GM21619 (cell line): ENCODE measurements at regions not wholly inside any gene's neighbourhood (a gene's known extent, or its start where the extent isn't known, plus 50 kb on each side); places are given as distances from the start of the nearest gene placed in this dataset.

ENCODE experiments used
- ATAC-seq: cut with Tn5 transposase; IDR thresholded peaks from one replicate; pipeline ENCODE4 v1.9.1; 2021; ENCODE audit not compliant: unreplicated experiment

- ATAC-seq: no peak
Observed at GRCh38 chr15:92565351-92566125, 90.0 kb downstream of the FAM174B start.

GRCh38 chr15:92561754-92562153 is 93.8 kb downstream of the FAM174B start:
- no peak for ATAC-seq

- ATAC-seq: no peak
Observed at GRCh38 chr15:92553317-92553716, 102.3 kb downstream of the FAM174B start.

- ATAC-seq: no peak
Observed at GRCh38 chr15:92545996-92546395, 109.6 kb downstream of the FAM174B start.

- ATAC-seq: no peak
Observed at GRCh38 chr15:92541291-92542200, 114.0 kb downstream of the FAM174B start.

GRCh38 chr15:92538115-92538514 is 117.5 kb downstream of the FAM174B start:
- ATAC-seq: no peak

GRCh38 chr15:92533298-92533697 is 122.3 kb downstream of the FAM174B start:
- ATAC-seq: no peak

- ATAC-seq: no peak
Observed at GRCh38 chr15:92531406-92531805, 124.2 kb downstream of the FAM174B start.

- ATAC-seq: no peak
Observed at GRCh38 chr15:92528736-92529135, 126.8 kb downstream of the FAM174B start.

GRCh38 chr15:92527197-92527596 is 128.4 kb downstream of the FAM174B start:
- no peak for ATAC-seq

GRCh38 chr15:92525758-92526245 is 129.8 kb downstream of the FAM174B start:
- ATAC-seq: no peak

- ATAC-seq: no peak
Observed at GRCh38 chr15:92524874-92525565, 130.6 kb downstream of the FAM174B start.

GRCh38 chr15:92524161-92524560 is 130.5 kb downstream of the ST8SIA2 start:
- ATAC-seq: no peak

GRCh38 chr15:92523176-92523575 is 129.5 kb downstream of the ST8SIA2 start:
- no peak for ATAC-seq

GRCh38 chr15:92521624-92522008 is 127.9 kb downstream of the ST8SIA2 start:
- peak; percentile 83 for ATAC-seq

- ATAC-seq: peak; percentile 68
Observed at GRCh38 chr15:92520914-92521623, 127.4 kb downstream of the ST8SIA2 start.

GRCh38 chr15:92519709-92520108 is 126.0 kb downstream of the ST8SIA2 start:
- no peak for ATAC-seq
